GM12873 (cell line): ENCODE measurements at regions not wholly inside any gene's neighbourhood (a gene's known extent, or its start where the extent isn't known, plus 50 kb on each side); places are given as distances from the start of the nearest gene placed in this dataset.

Experiments used
- CTCF ChIP-seq: IDR thresholded peaks from 2 replicates; pipeline ENCODE4 v1.5.1; 2012; ENCODE audit warnings: low read depth, mild to moderate bottlenecking, moderate library complexity, low read length, control low read depth; ENCODE audit not compliant: insufficient read depth; ENCODE audit errors: missing control alignments

- no peak for TF ChIP-seq CTCF
Measured at GRCh38 chr11:91837411-91838330, 386.9 kb upstream of the FAT3 start.

GRCh38 chr11:91835051-91835560, 389.5 kb upstream of the FAT3 start:
- TF ChIP-seq CTCF: no peak

DNA sequence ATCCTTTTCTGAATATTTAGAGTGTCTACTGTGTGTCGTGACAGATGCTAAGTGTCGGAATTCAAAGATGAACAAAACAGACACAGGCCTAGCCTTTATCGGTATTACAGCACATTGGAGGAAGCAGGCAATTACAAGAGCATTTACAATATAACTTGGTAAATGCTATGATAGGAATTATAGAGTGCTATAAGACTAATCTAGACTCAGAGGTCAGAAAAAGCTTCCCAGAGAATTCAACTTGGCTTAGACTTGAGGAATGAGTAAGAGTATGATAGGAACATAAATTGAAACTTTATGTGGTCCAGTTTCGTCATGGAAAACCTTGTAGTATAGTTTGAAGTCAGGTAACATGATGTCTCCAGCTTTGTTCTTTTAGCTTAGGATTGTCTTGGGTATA, 395.7 kb upstream of the FAT3 start:
- no peak for TF ChIP-seq CTCF

GRCh38 chr11:91825777-91826176, 398.8 kb upstream of the FAT3 start:
- no peak for TF ChIP-seq CTCF

GRCh38 chr11:91823252-91823830, 401.3 kb upstream of the FAT3 start:
- no peak for TF ChIP-seq CTCF

GRCh38 chr11:91822805-91823204, 401.8 kb upstream of the FAT3 start:
- no peak for TF ChIP-seq CTCF

- TF ChIP-seq CTCF: no peak
Measured at GRCh38 chr11:91820709-91821108, 403.9 kb upstream of the FAT3 start.
